ENCODE measurements at regions not wholly inside any gene's neighbourhood (a gene's known extent, or its start where the extent isn't known, plus 50 kb on each side); places are given as distances from the start of the nearest gene placed in this dataset.

DNA sequence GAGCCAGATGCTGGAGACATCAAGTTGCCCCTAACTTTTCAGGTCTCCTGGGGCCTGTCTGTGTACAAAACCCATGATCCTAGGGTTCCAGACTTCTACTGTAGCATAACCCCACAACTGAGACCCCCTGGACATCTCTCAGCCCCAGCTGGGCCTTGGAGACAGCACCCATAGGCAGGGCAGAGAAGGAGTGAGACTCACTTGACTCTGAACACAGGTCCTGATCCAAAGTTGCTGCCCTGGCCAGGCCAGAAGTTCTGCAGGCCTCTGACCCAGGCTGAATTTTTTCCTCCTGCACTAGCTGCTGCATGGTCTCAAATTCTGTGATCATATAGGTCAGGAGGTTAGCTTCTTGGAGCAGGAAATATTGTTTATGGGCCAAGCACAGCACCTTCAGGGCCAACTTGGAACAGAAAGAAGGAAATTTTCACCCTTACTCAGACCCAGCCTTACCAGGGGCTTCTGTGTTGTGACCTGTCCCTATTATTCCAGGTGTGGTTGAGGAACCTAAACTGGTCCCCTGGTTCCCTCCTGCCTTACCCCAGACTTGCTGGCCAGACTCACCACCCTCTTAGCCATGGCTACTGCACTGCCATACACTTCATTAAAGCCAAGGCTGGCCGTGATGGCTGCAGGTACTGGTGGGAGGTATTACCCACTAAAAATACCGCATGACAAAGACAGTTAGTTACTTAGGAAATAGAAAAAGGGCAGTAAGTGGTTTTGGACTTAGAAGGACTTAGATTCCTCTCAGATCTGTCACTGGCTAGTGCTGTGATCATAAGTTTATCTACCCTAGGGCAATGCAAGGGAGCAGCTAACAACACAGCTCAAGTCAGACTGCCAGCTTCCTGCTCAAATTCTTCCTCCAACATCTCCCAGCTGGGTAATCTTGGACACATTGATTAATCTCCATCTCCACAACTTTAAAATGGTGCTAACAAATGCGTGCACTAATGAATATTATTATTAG is 2180.1 kb downstream of the TP53TG3F start:
- TF ChIP-seq, protein P1, sequence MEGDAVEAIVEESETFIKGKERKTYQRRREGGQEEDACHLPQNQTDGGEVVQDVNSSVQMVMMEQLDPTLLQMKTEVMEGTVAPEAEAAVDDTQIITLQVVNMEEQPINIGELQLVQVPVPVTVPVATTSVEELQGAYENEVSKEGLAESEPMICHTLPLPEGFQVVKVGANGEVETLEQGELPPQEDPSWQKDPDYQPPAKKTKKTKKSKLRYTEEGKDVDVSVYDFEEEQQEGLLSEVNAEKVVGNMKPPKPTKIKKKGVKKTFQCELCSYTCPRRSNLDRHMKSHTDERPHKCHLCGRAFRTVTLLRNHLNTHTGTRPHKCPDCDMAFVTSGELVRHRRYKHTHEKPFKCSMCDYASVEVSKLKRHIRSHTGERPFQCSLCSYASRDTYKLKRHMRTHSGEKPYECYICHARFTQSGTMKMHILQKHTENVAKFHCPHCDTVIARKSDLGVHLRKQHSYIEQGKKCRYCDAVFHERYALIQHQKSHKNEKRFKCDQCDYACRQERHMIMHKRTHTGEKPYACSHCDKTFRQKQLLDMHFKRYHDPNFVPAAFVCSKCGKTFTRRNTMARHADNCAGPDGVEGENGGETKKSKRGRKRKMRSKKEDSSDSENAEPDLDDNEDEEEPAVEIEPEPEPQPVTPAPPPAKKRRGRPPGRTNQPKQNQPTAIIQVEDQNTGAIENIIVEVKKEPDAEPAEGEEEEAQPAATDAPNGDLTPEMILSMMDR (IDR thresholded peaks at IDR 0.05; ENCODE audit: low read depth, low read length, poor library complexity, severe bottlenecking), result no peak
- TF ChIP-seq EZH2phosphoT487 (IDR thresholded peaks at IDR 0.05; ENCODE audit: borderline replicate concordance, low read length), result no peak

Measured in DOHH2 (cell line).